Activated CD8-positive, alpha-beta memory T cell treated with anti-CD3 and anti-CD28 coated beads, Interleukin-2, amount 10 ng/mL, durations not matched to agents 7 days and 5 days (primary cell): ENCODE measurements at regions not wholly inside any gene's neighbourhood (a gene's known extent, or its start where the extent isn't known, plus 50 kb on each side); places are given as distances from the start of the nearest gene placed in this dataset.
"Not testable (repeated sequence)": the region's sequence is repeated elsewhere in the genome, so short reads cannot be mapped to it uniquely, and the experiment has no call there.

Experiments
- ATAC-seq: fragments of 150-1000 bp; cut with Tn5 transposase; one replicate; pipeline ENCODE4 v1.10.0; 2021; ENCODE audit warnings: moderate library complexity
- CTCF ChIA-PET: fragments of 350-600 bp; sonication (Branson Sonifier 250); formaldehyde crosslinking; loops from one replicate; lab custom pipeline; 2021; ENCODE audit warnings: antibody characterized with exemption; lab: Charles Lee
- DNase-seq: peaks from one replicate; pipeline ENCODE4 v3.0.0-alpha.2; 2020
- H3K27ac Mint-ChIP-seq: one replicate; pipeline ENCODE4 v1.8.0; 2021; ENCODE audit warnings: mild to moderate bottlenecking, mixed read lengths
- H3K27me3 Mint-ChIP-seq: one replicate; pipeline ENCODE4 v1.8.0; 2021; ENCODE audit warnings: mixed read lengths
- H3K36me3 Mint-ChIP-seq: one replicate; pipeline ENCODE4 v1.8.0; 2021; ENCODE audit warnings: mild to moderate bottlenecking, mixed read lengths
- H3K4me1 Mint-ChIP-seq: one replicate; pipeline ENCODE4 v1.8.0; 2021; ENCODE audit warnings: mixed read lengths
- H3K4me3 Mint-ChIP-seq: one replicate; pipeline ENCODE4 v1.8.0; 2021; ENCODE audit warnings: mild to moderate bottlenecking, moderate library complexity, mixed read lengths
- H3K9me3 Mint-ChIP-seq: one replicate; pipeline ENCODE4 v1.8.0; 2022; ENCODE audit warnings: low read depth, mixed read lengths

DNA sequence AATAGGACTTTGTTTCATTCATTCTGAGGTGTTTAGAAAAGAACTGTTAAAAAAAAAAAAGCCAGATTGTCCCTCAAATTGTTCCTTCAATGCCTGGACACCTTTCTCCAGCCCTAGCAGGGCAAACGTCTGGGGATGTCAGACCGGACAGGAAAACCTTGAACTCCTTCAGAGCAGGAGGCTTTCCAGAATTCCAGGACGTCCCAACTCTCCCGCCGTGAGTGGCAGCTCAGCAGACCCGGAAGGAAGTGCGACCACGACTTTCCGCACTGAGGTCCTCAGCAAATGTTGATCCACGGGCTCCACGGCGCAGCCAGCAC lies 139.1 kb downstream of the DLL1 start:
- H3K4me3 Mint-ChIP-seq = no peak overlapping the region
- DNase-seq (no peak), ATAC-seq (no peak)
- no peaks in the 10 kb centered on the region for H3K36me3 Mint-ChIP-seq
- peaks cover 35% of the 10 kb centered on the region for H3K4me1 Mint-ChIP-seq
- CTCF ChIA-PET = no interaction called here
- peaks cover 42% of the 10 kb centered on the region for H3K27me3 Mint-ChIP-seq
- no peak overlapping the region for H3K27ac Mint-ChIP-seq
- H3K9me3 Mint-ChIP-seq = no peaks in the 10 kb centered on the region

DNA sequence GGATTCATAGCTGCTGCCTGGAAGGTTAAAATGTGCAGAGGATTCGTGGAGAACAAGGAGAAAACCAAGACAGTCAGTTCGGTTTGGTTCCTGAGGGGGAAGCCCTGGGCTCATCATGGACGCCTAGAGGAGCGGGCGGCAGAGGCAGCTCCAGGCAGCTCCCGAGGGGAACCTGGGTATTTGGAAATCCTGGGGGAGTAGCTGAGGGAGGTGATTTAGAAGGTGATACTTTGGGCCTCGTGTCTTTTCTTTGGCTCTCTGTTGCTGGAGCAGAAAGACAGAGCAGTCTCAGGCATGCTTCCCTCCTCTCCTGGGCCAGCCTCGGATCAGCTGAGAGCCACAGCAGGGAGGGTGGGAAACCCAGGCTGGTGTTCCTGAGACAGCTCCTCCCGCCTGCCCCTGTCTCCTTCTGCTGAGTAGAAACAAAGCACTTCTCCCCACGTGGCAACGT lies 139.5 kb downstream of the DLL1 start:
- H3K4me3 Mint-ChIP-seq = no peak overlapping the region
- DNase-seq (no peak), ATAC-seq (no peak)
- no peaks in the 10 kb centered on the region for H3K36me3 Mint-ChIP-seq
- CTCF ChIA-PET = no interaction called here
- H3K27me3 Mint-ChIP-seq = peaks cover 42% of the 10 kb centered on the region
- H3K27ac Mint-ChIP-seq = no peak overlapping the region
- peaks cover 39% of the 10 kb centered on the region for H3K4me1 Mint-ChIP-seq
- H3K9me3 Mint-ChIP-seq = no peaks in the 10 kb centered on the region

DNA sequence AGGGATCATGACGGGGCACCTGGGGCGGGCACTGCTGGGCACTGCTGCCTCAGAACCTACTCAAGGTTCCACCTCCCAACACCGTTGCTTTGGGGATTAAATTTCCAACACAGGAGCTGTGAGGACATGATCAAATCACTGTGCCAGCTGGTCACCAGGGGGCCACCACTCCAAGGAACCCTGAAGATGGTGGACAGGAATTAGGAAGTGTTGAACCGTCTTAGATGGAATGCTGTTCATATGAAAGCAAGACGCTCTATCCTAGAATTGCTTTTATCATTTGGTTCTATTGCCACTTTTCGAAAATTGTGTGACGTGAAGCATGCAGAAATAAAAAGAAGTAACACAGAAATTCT lies 140.3 kb downstream of the DLL1 start:
- Mint-ChIP-seq H3K36me3 (peaks cover under 1% of the 10 kb centered on the region), H3K9me3 (no peaks in the 10 kb centered on the region), H3K27ac (no peak overlapping the region), H3K4me3 (no peak overlapping the region), H3K27me3 (peaks cover 42% of the 10 kb centered on the region), H3K4me1 (peaks cover 42% of the 10 kb centered on the region)
- CTCF ChIA-PET = no interaction called here
- ATAC-seq = no peak
- no peak for DNase-seq

DNA sequence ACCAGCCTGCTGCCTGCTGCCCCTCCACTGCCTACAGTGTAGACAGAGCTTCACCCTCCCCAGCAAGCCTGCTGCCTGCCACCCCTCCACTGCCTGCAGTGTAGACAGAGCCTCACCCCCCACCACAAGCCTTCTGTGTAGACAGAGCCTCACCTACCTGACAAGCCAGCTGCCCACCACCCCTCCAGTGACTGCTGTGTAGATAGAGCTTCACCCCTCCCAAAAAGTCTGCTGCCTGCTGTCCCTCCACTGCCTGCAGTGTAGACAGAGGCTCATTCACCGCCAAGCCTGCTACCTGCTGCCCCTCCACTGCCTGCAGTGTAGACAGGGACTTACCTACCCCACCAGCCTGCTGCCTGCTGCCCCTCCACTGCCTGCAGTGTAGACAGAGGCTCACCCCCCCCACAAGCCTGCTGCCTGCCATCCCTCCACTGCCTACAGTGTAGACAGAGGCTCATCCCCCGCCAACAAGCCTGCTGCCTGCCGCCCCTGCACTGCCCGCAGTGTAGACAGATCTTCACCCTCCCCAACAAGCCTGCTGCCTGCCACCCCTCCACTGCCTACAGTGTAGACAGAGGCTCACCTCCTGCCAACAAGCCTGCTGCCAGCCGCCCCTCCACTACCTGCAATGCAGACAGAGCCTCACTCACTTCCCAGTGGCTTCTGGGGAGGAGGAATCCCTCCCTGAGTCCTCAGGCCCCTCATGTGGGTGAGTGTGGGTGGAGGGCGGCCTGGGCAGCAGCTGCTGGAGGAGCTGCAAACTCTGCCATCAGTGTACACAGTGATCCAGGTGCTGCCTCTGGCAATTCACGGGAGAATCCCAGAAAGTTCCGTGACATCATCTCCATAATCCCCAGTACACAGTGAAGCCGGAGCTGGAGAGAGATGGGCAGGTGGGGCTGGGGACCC lies 140.9 kb downstream of the DLL1 start:
- H3K27me3 Mint-ChIP-seq = peaks cover 42% of the 10 kb centered on the region
- no peak for ATAC-seq
- no peak overlapping the region for H3K4me3 Mint-ChIP-seq
- peaks cover under 1% of the 10 kb centered on the region for H3K9me3 Mint-ChIP-seq
- H3K27ac Mint-ChIP-seq = no peak overlapping the region
- no peak for DNase-seq
- peaks cover 46% of the 10 kb centered on the region for H3K4me1 Mint-ChIP-seq
- peaks cover 2% of the 10 kb centered on the region for H3K36me3 Mint-ChIP-seq
- CTCF ChIA-PET = no interaction called here

DNA sequence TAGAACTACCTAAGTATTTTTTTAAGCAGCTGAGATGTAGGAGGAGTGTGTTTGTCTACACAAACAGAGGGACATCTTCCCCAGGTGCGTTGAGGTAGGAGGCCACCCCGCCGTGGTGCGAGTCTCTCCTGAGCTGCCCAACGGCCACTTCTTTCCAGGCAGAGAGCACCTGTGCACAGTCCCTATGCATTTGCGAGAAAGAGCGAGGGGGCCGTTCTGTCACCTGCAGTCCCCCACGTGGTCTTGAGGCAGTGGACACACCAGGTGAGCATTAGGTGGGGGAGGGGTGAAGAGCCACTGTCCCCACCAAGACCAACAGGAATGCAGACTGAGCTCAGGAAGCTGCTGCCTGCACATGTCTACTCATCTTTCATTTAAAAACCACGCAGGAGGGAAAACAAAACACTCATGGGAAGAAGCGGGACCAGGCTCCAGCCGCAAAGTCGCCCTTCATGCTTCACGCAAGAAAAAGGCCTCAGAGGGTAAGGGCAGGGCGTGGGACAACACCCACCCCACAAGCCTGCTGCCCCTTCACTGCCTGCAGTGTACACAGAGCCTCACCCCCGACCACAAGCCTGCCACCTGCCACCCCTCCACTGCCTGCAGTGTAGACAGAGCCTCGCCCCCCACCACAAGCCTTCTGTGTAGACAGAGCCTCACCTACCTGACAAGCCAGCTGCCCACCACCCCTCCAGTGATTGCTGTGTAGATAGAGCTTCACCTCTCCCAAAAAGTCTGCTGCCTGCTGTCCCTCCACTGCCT lies 142.0 kb downstream of the DLL1 start:
- no peak for DNase-seq
- Mint-ChIP-seq H3K27me3 (peaks cover 42% of the 10 kb centered on the region), H3K9me3 (peaks cover 7% of the 10 kb centered on the region), H3K36me3 (peaks cover 4% of the 10 kb centered on the region), H3K4me3 (peak overlapping the region; percentile 74), H3K27ac (peak overlapping the region; percentile 96), H3K4me1 (peaks cover 52% of the 10 kb centered on the region)
- ATAC-seq = no peak
- CTCF ChIA-PET = interaction anchor here (1.8 kb wide), 2 partner anchors 317 to 368 kb away, joined by 4 to 5 read pairs; no protein-coding TSS in a partner anchor

DNA sequence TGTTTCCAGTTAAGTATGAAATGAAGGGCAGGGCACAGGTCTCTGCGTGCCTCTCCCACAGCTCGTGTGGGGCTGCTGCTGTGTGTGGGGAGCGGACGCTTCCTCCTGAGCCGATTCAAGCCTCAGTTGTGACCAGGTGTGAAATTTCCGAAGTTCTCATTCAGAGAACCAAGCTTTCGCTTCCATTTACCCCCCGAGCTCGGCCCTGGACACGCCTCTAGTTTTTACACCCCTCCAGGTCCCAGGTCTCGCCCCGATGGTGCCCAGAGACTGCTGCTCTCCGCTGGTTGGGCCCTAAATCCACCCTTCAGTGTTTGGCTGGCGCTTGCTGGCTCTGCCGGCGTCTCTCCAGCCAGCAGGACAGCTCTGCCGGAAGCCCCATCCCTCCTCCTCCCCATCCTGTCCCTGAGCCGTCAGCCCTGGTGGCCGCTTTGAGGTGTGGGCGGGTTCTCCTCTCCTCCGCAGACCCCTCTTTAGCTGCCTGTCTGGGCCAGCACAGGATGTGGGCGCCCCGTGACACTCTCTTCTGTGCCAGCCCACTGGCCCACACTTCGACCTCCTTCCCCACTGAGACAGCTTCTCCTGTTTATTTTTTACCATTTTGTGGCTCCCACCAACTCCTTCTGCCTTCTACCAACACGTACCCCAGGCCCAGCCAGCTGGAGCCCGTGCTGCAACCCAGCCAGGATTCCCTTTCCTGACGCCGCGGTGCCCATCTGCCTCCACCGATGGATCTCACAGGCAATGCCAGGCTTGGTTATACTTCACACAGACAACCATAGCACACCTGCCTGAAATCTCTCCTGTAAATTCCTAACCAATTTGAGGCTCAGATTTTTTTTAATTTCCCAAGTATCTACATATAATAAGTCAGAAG lies 142.8 kb downstream of the DLL1 start:
- peaks cover 40% of the 10 kb centered on the region for H3K27me3 Mint-ChIP-seq
- DNase-seq (peak; percentile 92), ATAC-seq (peak; percentile 84)
- H3K9me3 Mint-ChIP-seq = peaks cover 7% of the 10 kb centered on the region
- peaks cover 7% of the 10 kb centered on the region for H3K36me3 Mint-ChIP-seq
- H3K4me3 Mint-ChIP-seq = peak overlapping the region; percentile 74
- CTCF ChIA-PET = interaction anchor here (0.8 to 2.2 kb wide), 8 partner anchors 59 to 382 kb away, joined by 3 to 10 read pairs (median 4); no protein-coding TSS in a partner anchor
- peak overlapping the region; percentile 96 for H3K27ac Mint-ChIP-seq
- peaks cover 52% of the 10 kb centered on the region for H3K4me1 Mint-ChIP-seq

DNA sequence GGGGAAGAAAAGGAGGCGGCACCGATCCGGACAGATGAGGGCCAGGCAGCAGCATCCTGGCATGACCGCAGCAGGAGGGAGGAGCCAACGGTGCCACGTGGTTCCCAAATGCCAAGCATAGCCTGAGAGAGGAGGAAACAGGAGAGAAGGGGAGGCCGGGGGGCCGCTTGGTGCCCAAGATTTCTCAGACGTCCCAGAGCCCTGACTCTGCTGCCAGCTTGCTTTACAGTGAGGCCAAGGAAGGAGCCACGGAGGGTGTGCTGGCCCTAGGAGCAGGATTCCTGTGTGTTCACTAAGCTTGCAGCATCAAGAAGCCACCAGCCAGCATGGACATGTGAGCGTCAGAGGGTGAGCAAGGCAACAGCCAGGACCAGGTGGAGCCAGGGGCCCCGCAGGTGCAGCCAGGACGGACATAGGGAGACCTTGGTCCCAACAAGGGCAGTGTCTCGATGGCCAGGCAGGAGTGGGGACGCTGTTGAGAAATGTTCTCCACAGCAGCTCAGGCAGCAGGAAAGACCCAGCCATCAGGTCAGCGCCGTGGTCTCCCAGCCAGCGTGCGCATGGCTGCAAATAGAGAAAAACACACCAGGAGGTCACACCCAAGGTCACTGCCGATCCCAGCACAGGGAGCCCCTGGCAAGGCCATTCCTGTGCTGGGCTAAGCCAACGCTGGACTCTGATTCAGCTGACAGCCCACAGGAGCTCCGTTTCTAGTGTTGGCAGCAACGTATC lies 143.7 kb downstream of the DLL1 start:
- peaks cover 8% of the 10 kb centered on the region for H3K36me3 Mint-ChIP-seq
- H3K4me1 Mint-ChIP-seq = peaks cover 51% of the 10 kb centered on the region
- ATAC-seq = no peak
- peak overlapping the region; percentile 96 for H3K27ac Mint-ChIP-seq
- H3K9me3 Mint-ChIP-seq = peaks cover 7% of the 10 kb centered on the region
- peaks cover 35% of the 10 kb centered on the region for H3K27me3 Mint-ChIP-seq
- H3K4me3 Mint-ChIP-seq = peak overlapping the region; percentile 74
- DNase-seq = no peak
- CTCF ChIA-PET = interaction anchor here (0.8 to 2.2 kb wide), 8 partner anchors 58 to 383 kb away, joined by 3 to 10 read pairs (median 4); no protein-coding TSS in a partner anchor

DNA sequence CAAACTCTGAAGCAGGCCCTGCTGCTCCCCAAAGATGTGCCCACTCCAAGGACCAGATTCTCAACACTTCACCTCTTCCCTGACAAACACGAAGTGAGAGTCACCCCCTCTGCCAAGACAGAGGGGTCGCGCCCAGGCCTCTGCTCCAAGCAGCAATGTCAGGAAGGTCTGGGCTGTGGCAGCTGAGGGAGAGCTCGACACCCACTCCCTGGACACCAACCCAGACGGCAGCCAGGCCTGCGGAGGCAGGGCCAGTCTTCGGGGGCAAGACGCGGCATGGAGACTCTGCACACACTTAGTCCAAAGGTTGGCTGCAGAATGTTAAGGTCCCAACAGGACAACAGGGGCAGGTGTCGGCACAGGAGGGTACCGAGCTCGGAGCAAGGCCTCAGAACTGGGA lies 144.2 kb downstream of the DLL1 start:
- Mint-ChIP-seq H3K9me3 (peaks cover 7% of the 10 kb centered on the region), H3K4me1 (peaks cover 49% of the 10 kb centered on the region), H3K36me3 (peaks cover 8% of the 10 kb centered on the region), H3K4me3 (no peak overlapping the region), H3K27me3 (peaks cover 29% of the 10 kb centered on the region), H3K27ac (peak overlapping the region; percentile 96)
- ATAC-seq (no peak), DNase-seq (no peak)
- CTCF ChIA-PET = interaction anchor here (1.5 to 2.2 kb wide), 2 partner anchors 58 to 383 kb away, joined by 3 to 10 read pairs; no protein-coding TSS in a partner anchor

DNA sequence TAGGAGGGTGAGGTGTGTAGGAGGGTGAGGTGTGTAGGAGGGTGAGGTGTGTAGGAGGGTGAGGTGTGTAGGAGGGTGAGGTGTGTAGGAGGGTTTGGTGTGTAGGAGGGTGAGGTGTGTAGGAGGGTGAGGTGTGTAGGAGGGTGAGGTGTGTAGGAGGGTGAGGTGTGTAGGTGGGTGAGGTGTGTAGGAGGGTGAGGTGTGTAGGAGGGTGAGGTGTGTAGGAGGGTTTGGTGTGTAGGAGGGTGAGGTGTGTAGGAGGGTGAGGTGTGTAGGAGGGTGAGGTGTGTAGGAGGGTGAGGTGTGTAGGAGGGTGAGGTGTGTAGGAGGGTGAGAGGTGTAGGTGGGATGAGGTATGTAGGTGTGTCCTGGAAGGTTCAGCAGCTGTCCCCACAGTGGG lies 144.7 kb downstream of the DLL1 start:
- peak overlapping the region; percentile 56 for H3K27ac Mint-ChIP-seq
- ATAC-seq, DNase-seq, H3K4me3 Mint-ChIP-seq, H3K36me3 Mint-ChIP-seq, H3K9me3 Mint-ChIP-seq: not testable (repeated sequence)
- H3K27me3 Mint-ChIP-seq = peaks cover 24% of the 10 kb centered on the region
- CTCF ChIA-PET = interaction anchor here (2.2 kb wide), 1 partner anchor 57 kb away, joined by 10 read pairs; no protein-coding TSS in a partner anchor
- peaks cover 46% of the 10 kb centered on the region for H3K4me1 Mint-ChIP-seq

DNA sequence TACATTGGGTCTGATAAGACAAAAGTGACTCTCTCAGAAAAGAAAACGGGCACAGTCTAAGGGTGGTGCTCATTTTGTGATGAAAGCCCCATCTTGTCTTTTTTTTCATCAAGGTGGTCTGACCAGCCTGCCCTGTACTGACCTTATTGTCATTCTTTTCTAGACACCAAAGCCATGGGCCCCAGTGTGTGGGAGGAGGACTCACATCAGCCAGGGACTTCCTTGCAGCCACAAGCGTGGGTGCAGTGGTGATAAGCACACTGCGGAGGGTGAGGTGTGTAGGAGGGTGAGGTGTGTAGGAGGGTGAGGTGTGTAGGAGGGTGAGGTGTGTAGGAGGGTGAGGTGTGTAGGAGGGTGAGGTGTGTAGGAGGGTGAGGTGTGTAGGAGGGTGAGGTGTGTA lies 145.2 kb downstream of the DLL1 start:
- peaks cover 46% of the 10 kb centered on the region for H3K4me1 Mint-ChIP-seq
- CTCF ChIA-PET = not testable (repeated sequence)

DNA sequence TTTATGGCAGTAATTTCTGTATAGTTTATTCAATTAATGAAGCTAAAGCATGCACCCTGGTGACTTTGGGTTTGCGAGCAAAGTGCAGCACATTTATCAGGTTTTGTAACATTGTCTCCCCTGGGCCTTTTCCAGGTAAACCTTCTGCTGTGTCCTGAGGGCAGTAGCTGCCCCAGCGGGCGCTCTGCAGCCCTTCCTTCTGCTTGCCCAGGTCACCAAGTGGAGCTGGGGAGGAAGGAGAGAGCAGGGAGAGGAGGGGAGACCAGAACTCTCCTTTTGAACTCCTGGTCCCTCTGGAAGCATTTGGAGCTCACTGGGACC lies 145.6 kb downstream of the DLL1 start:
- H3K4me3 Mint-ChIP-seq = no peak overlapping the region
- H3K27me3 Mint-ChIP-seq = peaks cover 16% of the 10 kb centered on the region
- peaks cover 7% of the 10 kb centered on the region for H3K9me3 Mint-ChIP-seq
- peaks cover 46% of the 10 kb centered on the region for H3K4me1 Mint-ChIP-seq
- peaks cover 8% of the 10 kb centered on the region for H3K36me3 Mint-ChIP-seq
- no peak overlapping the region for H3K27ac Mint-ChIP-seq
- CTCF ChIA-PET = no interaction called here
- DNase-seq (no peak), ATAC-seq (no peak)

More for the DNA sequence above, 145.2 kb downstream of the DLL1 start:
- H3K4me3 Mint-ChIP-seq, H3K36me3 Mint-ChIP-seq, H3K9me3 Mint-ChIP-seq, ATAC-seq, DNase-seq, H3K27ac Mint-ChIP-seq: not testable (repeated sequence)
- peaks cover 21% of the 10 kb centered on the region for H3K27me3 Mint-ChIP-seq

DNA sequence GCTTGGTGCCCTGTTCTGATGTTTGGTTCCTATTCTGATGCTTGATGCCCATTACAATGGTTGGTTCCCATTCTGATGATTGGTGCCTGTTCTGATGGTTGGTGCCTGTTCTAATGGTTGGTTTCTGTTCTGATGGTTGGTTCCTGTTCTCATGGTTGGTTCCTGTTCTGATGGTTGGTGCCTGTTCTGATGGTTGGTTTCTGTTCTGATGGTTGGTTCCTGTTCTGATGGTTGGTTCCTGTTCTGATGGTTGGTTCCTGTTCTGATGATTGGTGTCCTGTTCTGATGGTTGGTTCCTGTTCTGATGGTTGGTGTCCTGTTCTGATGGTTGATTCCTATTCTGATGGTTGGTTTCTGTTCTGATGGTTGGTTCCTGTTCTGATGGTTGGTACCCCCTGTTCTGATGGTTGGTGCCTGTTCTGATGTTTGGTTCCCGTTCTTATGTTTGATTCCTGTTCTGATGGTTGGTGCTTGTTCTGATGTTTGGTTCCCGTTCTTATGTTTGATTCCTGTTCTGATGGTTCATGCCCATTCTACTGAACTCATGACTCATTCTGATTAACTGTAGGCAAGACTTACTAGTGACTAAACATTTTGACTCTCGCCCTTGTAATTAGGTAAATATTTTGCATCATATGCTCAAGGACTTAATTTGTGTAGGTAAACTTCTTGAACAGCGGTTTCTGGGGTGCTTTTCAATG lies 146.2 kb downstream of the DLL1 start:
- Mint-ChIP-seq H3K27ac (no peak overlapping the region), H3K4me3 (no peak overlapping the region), H3K36me3 (peaks cover 8% of the 10 kb centered on the region), H3K4me1 (peaks cover 45% of the 10 kb centered on the region), H3K27me3 (peaks cover 11% of the 10 kb centered on the region), H3K9me3 (peaks cover 7% of the 10 kb centered on the region)
- no peak for DNase-seq
- CTCF ChIA-PET = no interaction called here
- no peak for ATAC-seq
